GM19452 (cell line): ENCODE measurements at regions not wholly inside any gene's neighbourhood (a gene's known extent, or its start where the extent isn't known, plus 50 kb on each side); places are given as distances from the start of the nearest gene placed in this dataset.

ENCODE experiments used
- ATAC-seq: cut with Tn5 transposase; IDR thresholded peaks from one replicate; pipeline ENCODE4 v1.9.1; 2021; ENCODE audit not compliant: unreplicated experiment

DNA sequence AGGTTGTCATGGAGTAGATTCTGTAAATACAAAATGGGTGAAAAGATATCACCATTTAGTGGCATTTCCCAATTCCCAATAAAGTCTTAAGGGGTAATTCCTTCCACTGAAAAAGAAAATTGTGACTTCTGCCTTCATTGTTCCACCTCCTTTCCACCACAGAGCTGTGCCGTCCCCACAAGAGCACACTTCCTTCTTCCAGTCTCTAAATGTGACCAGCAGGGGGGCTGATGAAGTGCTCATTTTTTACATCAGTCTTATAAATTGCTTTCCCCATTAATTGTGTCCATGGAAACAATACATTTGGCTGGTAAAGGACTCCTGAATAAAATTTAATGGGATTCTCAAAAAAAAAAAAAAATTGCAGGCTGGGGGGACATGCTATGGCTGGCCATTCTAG lies 260.8 kb upstream of the PSMD7 start:
- ATAC-seq = no peak

DNA sequence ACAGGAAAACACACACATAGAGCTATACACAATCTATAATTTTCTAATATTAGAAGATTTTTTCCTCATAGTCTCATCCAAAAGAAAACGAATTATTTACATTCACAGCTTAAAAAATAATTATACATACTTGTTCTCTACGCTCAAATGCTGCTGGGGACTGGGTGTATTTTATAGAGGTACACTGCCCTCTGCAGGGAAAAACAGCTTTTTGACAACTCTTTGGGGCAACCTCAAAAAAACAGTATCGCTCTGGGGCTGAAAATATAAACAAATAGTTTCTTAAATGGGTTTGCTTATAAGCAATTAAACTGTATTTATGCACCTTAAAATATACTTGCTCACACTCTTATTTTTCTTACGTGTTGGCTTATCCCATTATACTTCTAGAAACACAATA lies 261.8 kb upstream of the PSMD7 start:
- no peak for ATAC-seq

DNA sequence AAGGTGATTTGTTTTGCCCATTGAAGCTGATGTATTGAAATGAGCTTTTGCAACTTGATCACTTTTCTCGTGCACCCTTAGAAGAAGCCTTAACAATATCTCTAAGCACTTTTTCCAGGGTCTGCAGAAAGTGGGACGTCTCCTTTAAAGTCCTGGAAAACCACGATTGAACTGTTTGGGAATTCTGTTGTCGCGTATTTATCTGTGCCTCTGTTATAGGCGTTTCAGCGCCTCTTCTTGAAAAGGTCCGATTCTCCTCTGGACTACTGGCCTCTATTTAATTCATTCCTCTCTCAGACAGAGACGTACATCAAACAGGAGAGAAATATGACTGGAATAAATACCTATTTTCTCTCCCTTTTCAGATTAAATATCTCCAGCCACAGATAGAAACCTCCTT lies 262.4 kb upstream of the PSMD7 start:
- ATAC-seq = no peak

- no peak for ATAC-seq
Observed at GRCh38 chr16:74033441-74033995, 263.1 kb upstream of the PSMD7 start.

- no peak for ATAC-seq
Observed at GRCh38 chr16:74031551-74031950, 265.1 kb upstream of the PSMD7 start.

GRCh38 chr16:74030000-74030706 lies 266.5 kb upstream of the PSMD7 start:
- no peak for ATAC-seq

GRCh38 chr16:74029115-74029792 lies 267.4 kb upstream of the PSMD7 start:
- no peak for ATAC-seq

DNA sequence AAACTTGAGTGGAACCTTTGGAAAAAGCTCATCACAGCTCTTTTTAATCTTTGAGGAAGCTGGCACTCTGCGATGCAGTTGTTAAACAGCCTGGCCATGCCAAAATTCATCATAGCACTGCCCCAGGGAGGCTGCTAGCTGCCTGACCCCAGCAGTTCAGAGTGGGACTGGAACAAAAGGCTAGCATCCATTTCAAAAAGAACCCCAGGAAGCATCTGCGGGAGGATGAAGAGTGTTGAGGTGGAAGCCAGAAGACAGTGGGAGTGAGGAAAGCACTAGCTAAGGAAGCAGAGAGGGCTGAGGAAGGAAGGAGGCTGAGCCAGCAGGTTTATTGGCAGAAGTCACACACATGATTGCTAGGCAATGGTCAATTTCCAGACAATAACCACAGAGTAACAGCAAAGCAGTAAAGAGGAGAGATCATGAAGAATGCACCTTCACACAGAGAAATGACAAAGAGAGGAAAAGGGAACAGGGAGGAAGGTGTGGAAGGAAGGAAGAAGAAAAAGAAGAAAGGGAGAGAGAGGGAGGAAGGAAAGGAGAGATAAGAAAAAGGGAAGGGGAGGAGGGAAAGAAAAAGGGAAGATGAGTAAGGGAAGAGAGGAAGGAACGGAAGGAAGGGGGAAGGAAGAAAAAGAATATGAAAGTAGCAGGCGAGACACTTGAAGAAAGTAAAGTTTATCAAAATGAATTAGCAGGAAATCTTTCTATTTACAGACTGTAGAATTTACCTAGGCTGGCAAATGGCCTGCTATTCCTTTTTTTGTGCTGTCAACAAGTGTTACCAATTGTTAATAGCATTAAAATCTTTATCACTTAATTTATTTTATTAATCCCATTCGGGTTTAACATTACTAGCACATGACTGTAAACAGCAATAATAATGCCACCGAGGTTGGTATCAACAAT lies 270.0 kb upstream of the PSMD7 start:
- no peak for ATAC-seq

- ATAC-seq = no peak
Observed at GRCh38 chr16:74024953-74025352, 271.7 kb upstream of the PSMD7 start.

DNA sequence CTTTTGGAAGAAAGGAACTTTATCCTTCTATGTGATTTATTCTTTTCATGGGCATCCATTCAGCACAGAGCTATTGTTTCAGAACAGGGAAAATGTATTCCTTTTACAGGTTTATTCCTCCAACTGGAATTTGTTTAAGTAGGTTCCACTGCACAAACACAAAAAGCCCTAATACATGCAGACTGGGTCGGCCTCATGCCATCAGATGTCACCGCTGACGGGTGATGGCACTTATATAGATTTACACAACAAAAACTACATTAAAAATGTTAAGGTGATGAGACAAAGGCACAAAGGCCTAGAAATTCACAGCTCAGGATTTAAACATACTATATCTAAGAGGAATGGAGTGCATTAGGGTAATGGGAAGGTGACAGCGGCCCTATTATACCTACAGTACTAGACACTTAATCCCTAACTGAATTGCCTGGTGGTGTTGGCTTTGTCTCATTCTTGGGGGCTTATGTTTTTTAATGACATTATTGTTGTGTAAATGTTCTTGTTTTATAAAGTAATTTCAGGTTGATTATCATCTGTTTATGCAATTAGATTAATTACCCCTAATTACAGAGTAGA lies 276.4 kb upstream of the PSMD7 start:
- ATAC-seq = no peak

DNA sequence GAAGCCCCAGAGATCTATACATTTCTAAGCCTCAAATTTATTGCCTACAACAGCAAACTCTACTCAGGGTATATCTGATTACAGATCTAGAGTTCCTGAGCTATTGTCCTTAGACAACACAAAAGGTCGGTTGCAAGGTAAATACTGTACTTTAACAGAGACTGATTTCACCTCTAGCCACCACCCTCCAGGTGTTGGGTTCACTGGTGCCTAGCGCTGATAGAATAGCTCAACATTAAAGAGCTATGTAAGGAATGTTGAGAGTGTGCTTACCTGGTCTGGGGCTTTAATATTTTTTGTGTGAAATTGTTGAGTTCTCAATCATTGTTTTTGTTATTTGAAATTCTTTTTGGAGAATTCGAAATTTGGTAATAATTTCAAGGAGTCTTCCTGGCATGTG lies 277.0 kb upstream of the PSMD7 start:
- ATAC-seq = no peak

GRCh38 chr16:74015953-74016352 lies 280.7 kb upstream of the PSMD7 start:
- ATAC-seq = no peak

- no peak for ATAC-seq
Observed at GRCh38 chr16:73998707-73999106, 297.9 kb upstream of the PSMD7 start.

DNA sequence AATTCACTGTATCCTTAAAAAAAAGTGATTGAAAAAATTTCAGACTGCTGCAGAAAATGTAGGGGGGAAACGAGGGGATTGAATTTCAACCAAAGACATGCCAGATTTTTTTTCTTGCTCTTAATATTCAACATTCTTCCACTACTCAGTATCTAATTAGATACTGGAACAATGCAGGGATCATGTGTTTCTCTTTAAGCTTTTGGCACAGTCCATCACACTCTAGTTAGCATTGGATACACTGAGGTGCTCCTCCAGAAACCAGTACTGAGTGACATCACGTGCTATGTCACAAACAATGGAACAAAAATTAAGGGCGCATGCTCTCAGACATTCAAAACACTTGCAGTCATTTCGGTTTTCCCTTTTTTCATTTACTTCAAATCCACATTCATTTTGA lies 298.6 kb upstream of the PSMD7 start:
- ATAC-seq = no peak

DNA sequence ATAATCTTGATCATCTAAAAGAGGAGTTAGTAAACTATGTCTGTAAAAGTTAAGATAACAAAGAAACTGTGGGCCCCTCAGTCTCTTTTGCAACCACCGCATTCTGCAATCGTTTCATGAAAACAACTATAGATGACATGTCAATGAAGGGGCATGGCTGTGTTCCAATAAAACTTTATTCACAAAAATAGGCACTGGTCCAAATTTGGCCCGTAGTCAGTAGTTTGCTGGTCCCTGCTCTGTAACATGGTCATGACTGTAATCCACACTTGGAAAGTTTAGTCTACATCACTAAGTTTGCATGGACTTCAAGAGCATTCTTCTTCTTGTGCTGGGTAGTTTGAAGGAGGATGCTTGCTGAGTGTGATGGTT lies 299.3 kb upstream of the PSMD7 start:
- no peak for ATAC-seq

- ATAC-seq = no peak
Observed at GRCh38 chr16:73996624-73997339, 299.8 kb upstream of the PSMD7 start.

- no peak for ATAC-seq
Observed at GRCh38 chr16:73993878-73994277, 302.7 kb upstream of the PSMD7 start.

GRCh38 chr16:73978407-73978784 lies 318.2 kb upstream of the PSMD7 start:
- ATAC-seq = no peak

- ATAC-seq = no peak
Observed at GRCh38 chr16:73976644-73977043, 320.0 kb upstream of the PSMD7 start.

- no peak for ATAC-seq
Observed at GRCh38 chr16:73973174-73973573, 323.4 kb upstream of the PSMD7 start.

- no peak for ATAC-seq
Observed at GRCh38 chr16:73966851-73967250, 329.8 kb upstream of the PSMD7 start.
